WERI-Rb-1 (cell line): ENCODE measurements at regions not wholly inside any gene's neighbourhood (a gene's known extent, or its start where the extent isn't known, plus 50 kb on each side); places are given as distances from the start of the nearest gene placed in this dataset.

ENCODE experiments used
- DNase-seq: peaks from one replicate; pipeline ENCODE4 v3.0.0-alpha.2; 2020
- H3K27ac ChIP-seq: fragments of 250-450 bp; sonication (Bioruptor Pico); 2 replicates; pipeline ENCODE4 v1.5.1; 2020; ENCODE audit warnings: mild to moderate bottlenecking, moderate library complexity
- H3K27me3 ChIP-seq: fragments of 250-450 bp; sonication (Bioruptor Pico); 2 replicates; pipeline ENCODE4 v1.5.1; 2021; ENCODE audit warnings: mild to moderate bottlenecking, low read depth, moderate library complexity; ENCODE audit not compliant: insufficient read depth, severe bottlenecking
- H3K36me3 ChIP-seq: fragments of 250-450 bp; sonication (Bioruptor Pico); 2 replicates; pipeline ENCODE4 v1.5.1; 2020; ENCODE audit warnings: mild to moderate bottlenecking, moderate library complexity
- H3K4me3 ChIP-seq: 2 replicates; pipeline ENCODE4 v1.5.1; 2011; ENCODE audit warnings: low read depth, mild to moderate bottlenecking, control low read depth, low read length
- H3K9me3 ChIP-seq: fragments of 250-450 bp; sonication (Bioruptor Pico); 2 replicates; pipeline ENCODE4 v1.5.1; 2021; ENCODE audit warnings: mild to moderate bottlenecking, moderate library complexity; ENCODE audit not compliant: severe bottlenecking
- CTCF ChIP-seq: IDR thresholded peaks from 2 replicates; pipeline ENCODE4 v1.5.1; 2011; ENCODE audit warnings: low read depth, mild to moderate bottlenecking, control low read depth, inconsistent platforms, low read length

- peaks cover 28% of the 10 kb centered on the region for H3K27me3 ChIP-seq
- H3K27ac ChIP-seq = no peak overlapping the region
- H3K9me3 ChIP-seq = no peaks in the 10 kb centered on the region
- DNase-seq = no peak
- H3K4me3 ChIP-seq = no peak overlapping the region
- TF ChIP-seq CTCF = no peak
- H3K36me3 ChIP-seq = no peaks in the 10 kb centered on the region
Measured at GRCh38 chr21:19850157-19850556, 1148.1 kb upstream of the NCAM2 start.

- no peak overlapping the region for H3K4me3 ChIP-seq
- H3K27ac ChIP-seq = no peak overlapping the region
- peaks cover 24% of the 10 kb centered on the region for H3K27me3 ChIP-seq
- DNase-seq = no peak
- TF ChIP-seq CTCF = no peak
- H3K9me3 ChIP-seq = no peaks in the 10 kb centered on the region
- H3K36me3 ChIP-seq = no peaks in the 10 kb centered on the region
Measured at GRCh38 chr21:19853061-19853460, 1145.1 kb upstream of the NCAM2 start.

GRCh38 chr21:19853709-19854575 is 1144.3 kb upstream of the NCAM2 start:
- no peak for DNase-seq
- Histone ChIP-seq H3K36me3 (no peaks in the 10 kb centered on the region), H3K4me3 (no peak overlapping the region), H3K9me3 (no peaks in the 10 kb centered on the region), H3K27me3 (peaks cover 24% of the 10 kb centered on the region), H3K27ac (no peak overlapping the region)
- TF ChIP-seq CTCF = no peak

GRCh38 chr21:19855522-19855921 is 1142.7 kb upstream of the NCAM2 start:
- Histone ChIP-seq H3K27ac (no peak overlapping the region), H3K9me3 (no peaks in the 10 kb centered on the region), H3K27me3 (peaks cover 24% of the 10 kb centered on the region), H3K36me3 (no peaks in the 10 kb centered on the region), H3K4me3 (no peak overlapping the region)
- DNase-seq = no peak
- TF ChIP-seq CTCF = no peak

- no peak for DNase-seq
- no peaks in the 10 kb centered on the region for H3K36me3 ChIP-seq
- H3K27ac ChIP-seq = no peak overlapping the region
- no peak overlapping the region for H3K4me3 ChIP-seq
- H3K27me3 ChIP-seq = peaks cover 3% of the 10 kb centered on the region
- no peak for TF ChIP-seq CTCF
- H3K9me3 ChIP-seq = no peaks in the 10 kb centered on the region
Measured at GRCh38 chr21:19864476-19864875, 1133.7 kb upstream of the NCAM2 start.

- Histone ChIP-seq H3K27me3 (peaks cover 5% of the 10 kb centered on the region), H3K27ac (no peak overlapping the region), H3K9me3 (no peaks in the 10 kb centered on the region), H3K4me3 (no peak overlapping the region), H3K36me3 (no peaks in the 10 kb centered on the region)
- no peak for TF ChIP-seq CTCF
- no peak for DNase-seq
Measured at GRCh38 chr21:19870682-19871081, 1127.5 kb upstream of the NCAM2 start.
